Cardiac fibroblast (primary cell): ENCODE measurements at regions not wholly inside any gene's neighbourhood (a gene's known extent, or its start where the extent isn't known, plus 50 kb on each side); places are given as distances from the start of the nearest gene placed in this dataset.
A peak's percentile ranks its signal among the peaks of the same experiment; 100 is the strongest.

Experiments used
- DNase-seq, 2 donors: peaks; one replicate each; pipeline versions ENCODE4 v3.0.0 to v3.0.0-alpha.2; 2010; ENCODE audit warnings: low read depth in 2 of 2
- H3K4me3 ChIP-seq, 2 donors: replicated peaks in 1 of 2; 1 replicate in 1 of 2; 2 replicates in 1 of 2; pipeline ENCODE4 v1.5.1; 2011; ENCODE audit warnings: low read depth in 2 of 2, low read length in 2 of 2, mild to moderate bottlenecking in 2 of 2, moderate library complexity in 1 of 2
- TF ChIP-seq, protein P1 (sequence below): IDR thresholded peaks from one replicate; pipeline ENCODE4 v1.5.1; 2011; ENCODE audit warnings: low read depth, mild to moderate bottlenecking, low read length, inconsistent platforms

DNA sequence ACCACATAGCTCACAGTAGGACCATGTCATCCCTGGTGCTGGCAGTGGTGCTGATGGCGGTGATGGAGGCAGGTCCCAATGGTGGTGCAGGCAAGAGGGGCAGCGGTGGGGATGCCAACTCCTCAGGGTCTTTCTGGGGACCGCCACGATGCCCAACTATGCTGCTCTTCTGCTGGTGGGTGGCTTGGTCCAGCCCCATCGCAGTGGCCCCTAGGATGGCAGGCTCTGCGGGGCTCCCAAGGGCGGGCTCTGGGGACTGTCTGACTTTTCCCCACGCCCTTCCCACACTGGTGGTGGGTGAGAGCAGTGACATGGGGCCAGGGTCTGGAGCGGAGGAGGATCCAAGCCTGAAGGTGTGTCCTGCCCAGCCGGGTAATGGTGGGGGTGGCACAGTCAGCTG is 288.9 kb upstream of the RIOK2 start:
- TF ChIP-seq, protein P1, sequence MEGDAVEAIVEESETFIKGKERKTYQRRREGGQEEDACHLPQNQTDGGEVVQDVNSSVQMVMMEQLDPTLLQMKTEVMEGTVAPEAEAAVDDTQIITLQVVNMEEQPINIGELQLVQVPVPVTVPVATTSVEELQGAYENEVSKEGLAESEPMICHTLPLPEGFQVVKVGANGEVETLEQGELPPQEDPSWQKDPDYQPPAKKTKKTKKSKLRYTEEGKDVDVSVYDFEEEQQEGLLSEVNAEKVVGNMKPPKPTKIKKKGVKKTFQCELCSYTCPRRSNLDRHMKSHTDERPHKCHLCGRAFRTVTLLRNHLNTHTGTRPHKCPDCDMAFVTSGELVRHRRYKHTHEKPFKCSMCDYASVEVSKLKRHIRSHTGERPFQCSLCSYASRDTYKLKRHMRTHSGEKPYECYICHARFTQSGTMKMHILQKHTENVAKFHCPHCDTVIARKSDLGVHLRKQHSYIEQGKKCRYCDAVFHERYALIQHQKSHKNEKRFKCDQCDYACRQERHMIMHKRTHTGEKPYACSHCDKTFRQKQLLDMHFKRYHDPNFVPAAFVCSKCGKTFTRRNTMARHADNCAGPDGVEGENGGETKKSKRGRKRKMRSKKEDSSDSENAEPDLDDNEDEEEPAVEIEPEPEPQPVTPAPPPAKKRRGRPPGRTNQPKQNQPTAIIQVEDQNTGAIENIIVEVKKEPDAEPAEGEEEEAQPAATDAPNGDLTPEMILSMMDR, result no peak
- no peak for DNase-seq

DNA sequence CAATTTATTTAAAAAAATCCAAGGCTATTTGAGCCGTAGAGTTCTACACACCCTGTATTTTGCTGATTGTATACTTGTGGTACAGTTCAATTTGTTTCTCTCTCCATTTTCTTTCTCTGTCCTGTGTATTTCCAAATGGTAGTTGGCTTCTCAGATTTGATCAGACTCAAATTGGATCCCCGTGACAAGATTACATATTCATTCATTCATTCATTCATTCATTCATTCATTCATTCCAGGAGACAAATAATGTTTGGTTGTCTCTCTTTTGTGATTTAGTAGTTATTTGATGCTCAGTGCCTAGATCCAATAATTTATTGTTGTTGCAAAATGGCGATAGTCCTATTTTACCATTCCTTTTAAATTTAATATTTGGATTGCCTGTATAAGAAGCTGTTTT is 292.8 kb upstream of the RIOK2 start:
- DNase-seq, result no peak
- no peak overlapping the region for H3K4me3 ChIP-seq
- TF ChIP-seq, protein P1, result no peak

More for the DNA sequence above, 288.9 kb upstream of the RIOK2 start:
- no peak overlapping the region for H3K4me3 ChIP-seq

DNA sequence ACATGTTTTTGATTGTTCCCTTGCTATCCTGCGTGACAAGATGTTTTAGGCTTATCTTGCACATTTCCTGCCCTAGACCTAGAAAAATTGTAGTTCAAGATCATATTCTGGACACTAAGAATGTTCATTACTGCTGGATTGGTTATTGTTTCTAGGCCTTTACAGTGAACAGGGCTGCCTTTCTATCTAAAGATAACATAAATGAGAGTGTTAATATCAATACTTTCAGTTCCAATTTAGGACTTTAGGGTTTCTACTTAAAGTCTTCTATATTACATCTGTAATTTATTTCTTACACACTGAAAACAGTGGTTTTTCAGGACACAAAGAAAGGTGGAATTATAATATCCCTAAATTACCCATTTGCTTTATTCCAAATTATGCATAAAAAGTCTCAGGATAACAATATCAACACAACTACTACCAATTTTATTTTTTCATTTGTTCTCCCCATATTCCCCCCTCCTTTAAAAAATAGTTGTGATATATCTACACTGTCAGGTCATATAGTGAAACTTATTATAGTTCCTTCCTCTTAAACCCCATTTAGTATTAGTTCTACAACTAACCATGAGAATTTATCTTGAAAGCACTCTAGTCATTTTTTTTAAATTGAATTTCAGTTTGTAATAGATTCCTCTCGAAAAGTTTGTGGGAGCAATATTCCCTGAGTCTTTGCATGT is 293.9 kb upstream of the RIOK2 start:
- peak in 1 of 2 donors; percentile 4 for DNase-seq
- H3K4me3 ChIP-seq, result no peak overlapping the region
- TF ChIP-seq, protein P1, result no peak

DNA sequence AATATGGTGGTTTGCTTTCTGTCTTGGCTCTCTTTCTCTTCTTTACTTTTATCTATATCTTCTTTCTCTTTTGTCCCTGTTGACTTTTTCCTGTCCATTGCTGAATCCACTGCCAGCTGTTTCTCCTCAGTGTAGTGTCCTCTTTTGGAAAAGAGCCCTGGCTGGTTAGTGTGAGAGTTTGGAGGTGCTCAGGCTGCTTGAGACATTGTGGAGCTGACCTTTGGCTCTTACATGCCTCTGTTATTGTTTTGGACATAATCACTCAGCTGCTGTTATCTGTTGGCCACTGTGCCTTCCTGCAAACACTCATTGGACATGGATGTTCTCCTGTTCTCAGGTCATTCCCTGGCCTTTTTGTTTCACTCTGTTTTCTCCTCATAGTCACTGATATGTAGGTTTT is 295.4 kb upstream of the RIOK2 start:
- H3K4me3 ChIP-seq, result no peak overlapping the region
- peak; percentile 19 to 64 for DNase-seq
- TF ChIP-seq, protein P1, result no peak

DNA sequence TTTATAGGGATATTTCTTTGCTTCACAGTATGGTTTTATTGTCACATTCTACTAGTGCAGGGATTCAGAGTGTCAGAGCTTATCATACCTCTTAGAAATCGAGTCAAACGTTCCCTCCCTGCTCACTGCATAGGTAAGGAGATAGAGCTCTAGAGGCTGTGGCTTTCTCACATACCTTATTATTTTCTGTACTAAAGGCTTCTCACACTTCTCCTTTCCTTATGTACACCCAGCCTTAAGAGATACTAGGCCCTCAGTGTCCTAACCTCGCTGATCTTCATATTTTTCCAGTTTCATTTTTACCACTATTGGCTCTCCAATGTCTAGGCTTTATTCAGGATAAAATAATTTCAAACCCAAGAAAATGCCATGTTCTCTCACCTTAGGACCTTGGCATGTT is 297.3 kb upstream of the RIOK2 start:
- DNase-seq, result no peak

DNA sequence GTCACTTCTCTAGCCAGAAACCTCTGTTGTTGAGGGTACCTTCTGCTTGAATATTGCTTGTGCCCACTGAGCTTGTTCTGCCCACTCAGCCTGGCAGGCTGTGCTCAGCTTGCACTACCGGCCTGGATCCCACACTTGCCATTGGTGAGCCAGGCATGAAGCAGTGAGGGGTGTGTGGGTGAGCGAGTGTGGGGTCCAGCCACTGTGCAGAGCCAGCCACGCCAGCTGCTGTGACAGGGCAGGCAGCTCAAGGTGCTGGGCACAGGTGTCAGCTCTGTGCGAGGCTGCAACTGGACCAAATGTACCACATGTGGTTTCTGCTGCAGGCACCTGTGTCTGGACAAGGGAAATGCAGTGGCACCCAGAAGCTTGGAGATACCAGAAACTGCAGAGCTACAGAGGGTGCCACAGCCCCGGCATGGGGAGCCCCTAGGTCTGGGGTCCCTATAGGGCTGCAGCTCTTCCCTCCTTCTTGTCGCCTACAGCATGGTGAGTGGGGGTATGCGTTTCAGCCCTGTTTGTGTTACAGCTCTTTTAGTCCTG is 305.1 kb upstream of the RIOK2 start:
- no peak for DNase-seq
- TF ChIP-seq, protein P1, result no peak
- H3K4me3 ChIP-seq, result no peak overlapping the region

More for the DNA sequence above, 297.3 kb upstream of the RIOK2 start:
- TF ChIP-seq, protein P1, result no peak
- H3K4me3 ChIP-seq, result no peak overlapping the region
